NCI-H2107 treated with DMSO at 0.1 percent for 48 hours (cell line): ENCODE measurements at regions not wholly inside any gene's neighbourhood (a gene's known extent, or its start where the extent isn't known, plus 50 kb on each side); places are given as distances from the start of the nearest gene placed in this dataset.

Experiments used
- DNase-seq: peaks from one replicate; lab custom pipeline; 2025; ENCODE audit not compliant: unreplicated experiment; lab: John Stamatoyannopoulos, UW

GRCh38 chr15:57821826-57822225, 115.3 kb downstream of the POLR2M start:
- no peak for DNase-seq

- DNase-seq, result no peak
These were observed 116.9 kb downstream of the POLR2M start for GRCh38 chr15:57823325-57823882.

DNA sequence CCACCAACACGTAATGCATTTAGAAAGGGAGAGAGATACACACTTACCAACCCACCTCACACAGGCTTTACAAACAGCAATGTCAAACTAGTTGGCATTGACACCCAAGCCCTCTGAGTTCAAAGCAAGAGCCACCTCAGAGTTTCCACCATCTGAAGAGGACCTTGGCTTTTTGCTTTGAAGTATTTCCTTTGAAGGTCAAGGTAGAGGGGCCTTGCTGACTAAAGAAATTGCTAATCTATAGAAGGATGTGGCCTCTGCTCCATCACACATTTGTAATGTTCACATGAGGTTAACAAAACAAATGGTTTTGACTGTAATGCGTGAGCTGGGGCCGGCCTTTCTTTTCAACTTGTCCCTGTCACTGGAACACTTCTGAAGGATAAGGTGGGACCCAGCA, 117.7 kb downstream of the POLR2M start:
- no peak for DNase-seq

- no peak for DNase-seq
These were observed 120.5 kb downstream of the POLR2M start for GRCh38 chr15:57827021-57827420.

GRCh38 chr15:57827971-57828370, 121.5 kb downstream of the POLR2M start:
- no peak for DNase-seq

- no peak for DNase-seq
These were observed 125.7 kb downstream of the POLR2M start for GRCh38 chr15:57832183-57832582.

DNA sequence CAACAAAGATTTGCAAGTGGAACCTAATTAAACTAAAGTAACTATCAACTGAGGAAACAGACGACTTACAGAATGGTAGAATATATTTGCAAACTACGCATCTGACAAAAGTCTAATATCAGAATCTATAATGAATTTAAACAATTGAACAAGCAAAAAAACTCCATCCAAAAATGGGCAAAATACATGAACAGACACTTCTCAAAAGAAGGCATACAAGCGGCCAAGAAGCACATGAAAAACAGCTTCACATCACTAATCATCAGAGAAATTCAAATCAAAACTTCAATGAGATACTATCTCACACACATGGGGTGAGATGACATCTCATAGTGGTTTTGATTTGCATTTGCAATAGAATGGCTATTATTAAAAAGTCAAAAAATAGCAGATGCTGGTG, 128.6 kb downstream of the POLR2M start:
- no peak for DNase-seq

DNA sequence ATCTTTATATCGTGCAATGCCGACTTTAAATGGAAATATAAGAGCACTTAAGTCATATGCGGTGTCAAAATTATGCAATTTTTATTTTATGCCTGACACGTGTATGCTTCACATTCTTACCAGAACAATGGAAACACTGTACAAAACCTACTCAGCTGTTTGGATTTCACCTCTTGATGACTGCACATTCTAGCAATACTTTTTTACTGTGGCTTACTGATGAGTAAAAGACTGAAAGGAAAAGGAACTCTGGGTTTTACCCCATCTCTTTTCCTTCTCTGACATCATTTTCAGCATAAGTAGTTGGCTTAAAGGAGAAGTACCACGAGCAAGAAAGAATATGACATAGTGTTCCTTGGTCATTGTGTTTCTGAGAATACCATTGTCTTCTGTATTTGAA, 142.8 kb downstream of the POLR2M start:
- no peak for DNase-seq

GRCh38 chr15:57854531-57854930, 148.0 kb downstream of the POLR2M start:
- DNase-seq, result no peak

DNA sequence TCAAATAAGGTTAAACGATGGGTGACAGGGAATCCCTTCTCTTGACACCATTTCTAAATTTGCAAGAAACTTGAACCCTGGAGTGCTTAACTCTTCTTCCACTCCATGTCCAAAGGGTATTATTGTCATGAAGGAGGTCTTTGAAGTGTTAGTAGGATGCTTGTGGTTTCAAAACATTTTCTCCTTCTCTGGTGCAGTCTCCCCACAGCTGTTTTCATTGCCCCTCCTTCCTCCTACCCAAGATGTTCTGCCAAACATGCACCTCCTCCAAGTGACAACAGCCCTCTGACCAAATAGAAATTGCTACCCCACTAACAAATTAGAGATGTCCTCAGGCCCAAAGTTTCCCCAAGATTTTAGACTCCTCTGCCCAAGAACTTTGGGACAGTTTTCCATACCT, 151.4 kb downstream of the POLR2M start:
- DNase-seq, result no peak

DNA sequence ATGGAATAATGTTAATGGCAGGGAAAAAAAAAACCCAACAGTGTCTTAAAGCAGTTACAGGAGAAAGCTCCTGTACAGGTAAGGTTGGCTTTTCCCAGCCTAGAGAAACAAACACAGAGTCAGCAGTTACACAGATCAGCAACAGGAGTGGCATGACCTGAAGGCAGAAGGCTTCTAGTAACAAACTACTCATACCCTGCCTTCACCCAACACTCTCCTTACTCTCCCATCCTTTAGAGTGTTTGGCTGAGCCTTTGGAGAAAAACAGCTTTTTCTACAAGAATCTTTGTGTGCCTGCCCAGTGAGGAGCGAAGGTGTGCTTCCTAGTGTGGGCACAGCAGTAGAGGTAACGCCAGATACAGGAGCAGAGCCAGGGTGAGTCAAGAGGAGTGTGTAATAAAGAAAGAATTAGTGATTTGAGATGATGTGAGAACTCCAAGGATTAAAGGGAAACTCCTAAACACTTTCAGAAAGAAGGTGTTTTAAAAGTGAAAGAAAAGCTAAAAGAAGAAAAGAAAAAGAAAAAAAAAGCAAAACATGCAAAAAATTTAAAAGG, 152.7 kb downstream of the POLR2M start:
- no peak for DNase-seq

DNA sequence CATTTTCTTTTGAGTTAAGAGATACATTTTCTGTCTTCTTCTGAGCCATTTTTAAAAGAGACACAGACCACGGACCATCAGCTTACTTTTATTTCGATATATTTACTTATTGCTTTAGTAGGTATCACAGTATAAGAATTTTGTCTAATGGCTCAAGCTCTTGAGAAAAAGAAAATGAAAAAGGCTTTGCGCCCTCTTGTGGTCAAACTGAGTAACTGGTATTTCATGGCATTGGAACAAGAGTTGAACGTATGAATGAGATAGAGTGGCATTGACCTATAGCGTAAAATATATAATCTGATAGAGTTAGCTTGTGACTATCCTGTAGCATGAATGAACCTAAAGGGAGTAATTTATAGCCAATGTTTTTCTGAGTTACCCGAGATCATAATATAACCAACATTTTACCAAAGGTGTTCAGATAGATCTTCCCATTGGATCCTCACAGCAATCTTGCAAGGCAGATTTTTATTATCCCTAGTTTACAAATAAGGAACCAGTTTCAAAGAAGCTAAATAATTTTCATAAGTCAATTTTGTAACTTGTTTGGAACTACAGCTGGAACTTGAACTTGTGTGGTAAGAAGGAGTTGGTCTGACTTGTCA, 154.6 kb downstream of the POLR2M start:
- peak; percentile 27 for DNase-seq

DNA sequence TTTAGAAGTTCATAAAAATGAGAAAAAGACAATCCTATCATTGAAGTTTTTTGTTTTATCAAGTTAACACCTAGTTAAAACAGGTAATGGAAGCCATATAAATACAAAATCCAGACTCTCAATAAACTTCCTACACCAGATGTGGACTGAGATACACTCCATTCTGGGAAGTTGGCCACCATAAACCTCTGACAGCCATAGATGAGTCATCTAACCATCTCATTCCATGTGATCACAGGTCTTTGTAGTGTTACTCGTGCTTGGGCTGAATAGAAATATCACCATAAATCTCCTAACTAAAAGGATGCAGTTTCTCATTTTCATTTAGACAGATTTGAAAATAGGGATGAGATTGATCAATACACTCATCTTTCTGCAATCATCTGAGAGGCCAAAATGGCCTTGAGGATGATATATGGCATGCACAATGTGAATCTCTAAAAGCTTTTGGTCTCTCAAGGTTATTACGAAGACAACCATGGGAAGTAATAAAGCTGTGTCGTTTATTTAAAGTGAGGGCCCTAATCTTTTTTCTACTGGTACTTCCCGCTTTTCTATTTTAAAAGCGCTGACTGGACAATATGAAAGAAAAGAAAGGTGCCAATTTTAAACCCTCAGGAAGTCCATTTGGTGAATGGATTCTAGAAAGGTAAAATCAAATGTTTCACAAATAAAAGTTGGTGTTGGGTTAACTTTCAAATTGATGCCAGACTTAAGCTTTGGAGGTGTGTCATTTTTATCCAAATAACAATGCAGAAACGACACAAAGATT, 155.5 kb downstream of the POLR2M start:
- DNase-seq, result no peak

DNA sequence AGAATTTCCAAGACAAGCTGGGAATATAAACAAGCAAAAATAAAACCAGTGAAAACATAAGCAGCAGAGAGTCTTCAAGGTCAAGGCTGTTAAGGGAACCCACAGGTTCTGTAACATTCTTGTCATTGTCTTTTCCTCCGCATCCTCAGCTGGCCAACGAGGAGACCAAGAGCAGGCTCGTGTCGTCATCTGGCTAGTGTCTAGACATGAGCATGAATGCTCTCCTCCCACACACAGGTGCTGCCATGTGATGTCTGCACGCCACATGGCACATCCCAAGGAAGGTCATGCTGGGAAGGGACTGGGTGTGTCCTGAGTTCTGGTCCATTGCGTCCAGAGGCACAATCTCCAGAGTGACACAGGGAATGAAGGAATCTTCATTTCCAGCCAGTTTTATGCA, 156.2 kb downstream of the POLR2M start:
- no peak for DNase-seq

DNA sequence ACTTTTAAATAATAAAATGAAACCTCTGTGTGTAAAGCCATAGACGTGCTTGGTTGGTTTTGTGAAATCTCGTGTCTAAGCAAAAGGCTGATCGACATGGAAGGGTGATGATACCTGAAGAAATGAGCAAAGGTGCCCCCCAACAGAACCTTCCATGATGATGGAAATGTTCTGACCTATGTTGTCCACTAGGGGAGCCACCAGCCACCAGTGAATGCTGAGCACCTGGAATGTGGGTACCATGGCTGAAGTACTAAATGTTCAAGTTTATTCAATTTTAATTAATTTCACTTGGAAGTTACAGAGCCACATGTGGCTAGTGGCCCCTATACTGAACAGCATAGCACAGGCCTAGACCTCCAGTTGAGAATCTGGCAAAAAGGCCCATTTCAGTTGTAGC, 158.8 kb downstream of the POLR2M start:
- no peak for DNase-seq

DNA sequence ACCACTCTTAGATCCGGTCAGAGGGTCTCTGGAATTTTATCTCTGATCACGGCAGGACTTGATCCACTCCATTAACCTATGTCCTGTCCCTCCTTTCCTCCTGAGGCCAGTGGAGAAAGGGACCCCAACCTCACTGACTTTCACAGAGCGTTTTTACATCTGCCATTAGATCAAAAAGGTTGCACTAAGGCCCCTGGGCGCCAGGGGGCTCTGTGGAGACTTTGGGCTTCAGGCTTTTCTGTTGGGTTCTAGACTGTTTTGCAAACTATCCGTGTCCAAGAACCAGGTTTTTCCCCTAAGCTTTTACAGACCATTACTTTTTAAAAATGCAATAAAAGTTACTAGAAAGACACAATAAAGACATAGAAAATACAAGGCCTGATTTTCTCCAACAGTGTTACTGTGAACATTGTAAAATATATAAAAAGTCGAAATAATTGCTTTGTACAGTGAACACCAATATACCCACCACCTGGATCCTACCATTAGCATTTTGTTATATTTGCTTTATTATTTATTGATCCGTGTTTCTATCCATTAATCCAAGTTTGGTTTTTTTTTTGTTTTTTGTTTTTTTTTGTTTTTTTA, 159.7 kb downstream of the POLR2M start:
- peak; percentile 2 for DNase-seq

GRCh38 chr15:57867970-57868798, 161.7 kb downstream of the POLR2M start:
- no peak for DNase-seq

DNA sequence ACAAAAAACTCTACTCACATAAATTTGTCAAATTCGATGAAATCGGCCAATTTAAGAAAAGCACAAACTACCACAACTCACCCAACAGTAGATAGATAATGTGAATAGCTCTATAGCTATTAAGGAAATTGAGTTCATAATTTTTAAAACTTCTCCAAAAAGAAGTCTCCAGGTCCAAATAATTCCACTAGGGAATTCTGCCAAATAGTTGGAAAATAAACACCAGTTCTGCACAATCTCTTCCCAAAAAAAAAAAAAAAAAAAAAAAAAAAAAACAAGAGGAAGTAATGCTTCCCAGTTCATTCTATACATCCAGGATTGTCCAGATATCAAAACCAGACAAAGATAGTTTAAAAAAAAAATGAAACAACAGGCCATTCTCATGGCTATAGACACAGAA, 164.2 kb downstream of the POLR2M start:
- no peak for DNase-seq

DNA sequence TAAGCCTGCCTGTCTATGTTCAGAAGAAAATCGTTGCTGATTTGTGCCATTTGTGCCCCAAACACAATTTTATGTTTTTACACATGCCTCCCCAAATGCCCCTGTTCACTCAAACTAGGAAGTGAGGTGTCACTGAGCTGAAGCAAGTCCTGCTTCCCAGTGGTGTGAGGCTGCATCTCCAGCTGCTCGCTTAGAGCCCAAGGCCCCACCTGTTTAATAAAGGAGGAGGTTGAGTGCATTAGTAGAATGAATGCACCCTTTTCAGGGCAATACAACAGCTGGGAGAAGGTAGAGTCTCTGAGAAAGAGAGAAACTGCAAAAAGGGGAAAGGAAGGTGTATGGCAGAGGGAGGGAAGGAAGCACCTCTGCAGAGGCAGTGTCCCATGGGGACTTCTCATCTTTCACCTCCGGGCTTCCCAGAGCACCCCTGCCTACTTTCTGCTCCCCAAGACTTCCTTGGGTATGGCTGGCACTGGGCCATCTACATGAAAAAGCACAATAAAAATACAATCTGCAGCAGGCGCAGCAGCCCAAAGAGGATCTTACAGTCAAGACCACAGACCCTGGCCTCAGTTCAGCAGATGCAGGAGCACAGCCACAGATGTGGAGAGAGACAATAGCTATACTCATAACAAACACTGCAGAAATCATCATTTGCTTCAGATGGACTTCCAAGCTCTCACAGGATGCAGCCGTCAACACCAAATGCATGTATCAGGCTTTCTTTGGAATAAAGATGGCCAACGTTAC, 165.9 kb downstream of the POLR2M start:
- DNase-seq, result no peak

GRCh38 chr15:57873564-57874209, 167.2 kb downstream of the POLR2M start:
- DNase-seq, result no peak
